ENCODE measurements at regions not wholly inside any gene's neighbourhood (a gene's known extent, or its start where the extent isn't known, plus 50 kb on each side); places are given as distances from the start of the nearest gene placed in this dataset.

DNA sequence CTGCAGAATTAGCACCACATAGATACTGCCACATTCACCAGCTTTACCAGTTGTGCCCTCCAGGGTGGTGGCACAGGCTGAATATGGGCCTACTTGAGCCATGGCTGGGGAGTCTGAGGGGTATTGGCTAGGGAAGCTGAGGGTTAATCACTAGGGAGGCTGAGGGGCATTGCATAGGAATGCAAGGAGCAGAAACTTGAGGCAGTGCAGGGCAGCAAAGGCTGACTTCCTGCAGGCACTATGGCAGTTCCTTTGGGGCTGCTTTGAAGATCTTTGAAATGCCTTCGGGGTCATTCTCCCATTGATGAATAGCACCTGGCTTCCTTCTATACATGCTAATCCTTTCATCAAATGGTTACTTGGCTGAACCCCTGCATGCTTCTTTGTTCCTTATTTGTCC is 171.5 kb downstream of the RCN1 start:
- DNase-seq (ENCODE audit: low read depth in 2 of 3, low spot score in 2 of 3), result no peak

DNA sequence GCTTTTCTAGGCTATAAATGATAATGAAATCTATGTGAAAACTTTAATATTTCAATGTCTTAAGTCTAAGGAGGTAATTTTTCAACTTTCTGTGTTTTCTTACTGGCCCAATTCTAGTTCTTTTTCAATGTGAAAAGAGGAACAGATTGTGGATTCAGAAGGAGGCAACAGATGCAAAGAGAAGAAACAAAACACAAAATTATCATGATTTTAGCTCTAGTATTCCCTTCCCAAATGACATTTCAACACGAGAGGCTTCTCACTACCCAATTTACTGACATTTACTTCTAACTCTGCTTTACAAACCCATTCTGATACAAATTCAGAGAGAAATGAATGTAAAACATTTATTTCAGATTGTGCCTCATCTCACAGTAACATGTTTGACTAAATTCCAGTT is 169.4 kb downstream of the WT1 start:
- DNase-seq (ENCODE audit: low read depth in 2 of 3, low spot score in 2 of 3), result no peak

DNA sequence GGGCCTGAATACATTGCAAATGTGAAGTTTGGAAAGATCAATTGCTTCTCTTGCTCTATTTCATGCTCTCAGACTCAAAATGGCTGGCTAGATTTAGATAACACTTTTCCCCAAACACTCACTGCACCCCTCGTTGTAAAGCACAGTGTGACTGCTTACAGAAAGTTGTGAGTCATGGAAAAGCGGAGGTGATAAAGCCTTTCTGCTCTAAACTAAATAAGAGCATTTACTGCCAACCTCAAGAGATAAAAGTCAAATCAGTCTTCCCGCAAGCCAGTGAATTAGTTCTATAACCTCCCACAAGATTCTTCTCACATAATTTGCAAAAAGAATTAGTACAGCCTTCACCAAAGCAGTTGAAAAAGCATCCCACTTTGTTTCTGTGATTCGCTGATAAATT is 168.7 kb downstream of the WT1 start:
- DNase-seq (ENCODE audit: low read depth in 2 of 3, low spot score in 2 of 3), result no peak

DNA sequence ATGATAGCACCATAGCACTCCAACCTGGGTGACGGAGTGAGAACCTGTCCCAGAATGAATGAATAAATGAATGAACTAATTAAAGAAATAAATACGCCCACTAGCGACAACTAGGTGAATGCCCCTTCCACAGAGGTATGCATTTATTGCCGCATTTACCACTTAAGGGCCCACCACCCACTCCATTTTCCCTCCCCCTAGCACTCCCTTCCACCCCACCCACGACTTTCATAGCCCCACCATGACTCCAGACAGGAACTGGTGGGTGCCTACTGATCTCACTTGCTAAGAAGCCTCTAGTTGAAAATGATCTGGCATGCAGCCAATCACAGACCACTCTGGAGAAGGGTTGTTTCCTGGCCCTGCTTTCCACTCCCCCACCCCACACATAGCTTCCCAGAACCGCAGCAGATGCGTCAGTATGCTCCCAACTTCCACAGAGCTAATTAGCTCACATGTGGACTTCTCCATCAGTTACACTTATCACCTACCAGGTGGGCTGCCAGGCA is 167.6 kb downstream of the WT1 start:
- no peak for DNase-seq (ENCODE audit: low read depth in 2 of 3, low spot score in 2 of 3)

DNA sequence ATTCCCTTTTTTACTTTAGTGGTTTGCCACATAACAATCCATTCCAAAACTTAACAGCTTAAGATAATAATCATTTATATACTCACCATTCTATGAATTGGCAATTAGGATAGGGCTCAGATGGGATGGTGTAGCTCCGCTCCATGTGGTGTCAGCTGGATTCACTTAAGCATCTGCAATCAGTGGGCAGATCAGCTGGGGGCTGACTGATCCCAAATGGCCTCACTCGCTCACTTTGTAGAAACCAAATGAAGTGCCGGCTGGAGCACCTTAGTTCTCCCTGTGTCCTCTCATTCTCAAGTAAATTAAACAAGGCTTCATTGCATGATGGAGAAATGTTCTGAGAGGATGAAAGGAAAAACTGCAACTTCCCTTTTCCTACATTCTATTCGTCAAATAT is 161.4 kb downstream of the WT1 start:
- DNase-seq (ENCODE audit: low read depth in 2 of 3, low spot score in 2 of 3), result no peak

DNA sequence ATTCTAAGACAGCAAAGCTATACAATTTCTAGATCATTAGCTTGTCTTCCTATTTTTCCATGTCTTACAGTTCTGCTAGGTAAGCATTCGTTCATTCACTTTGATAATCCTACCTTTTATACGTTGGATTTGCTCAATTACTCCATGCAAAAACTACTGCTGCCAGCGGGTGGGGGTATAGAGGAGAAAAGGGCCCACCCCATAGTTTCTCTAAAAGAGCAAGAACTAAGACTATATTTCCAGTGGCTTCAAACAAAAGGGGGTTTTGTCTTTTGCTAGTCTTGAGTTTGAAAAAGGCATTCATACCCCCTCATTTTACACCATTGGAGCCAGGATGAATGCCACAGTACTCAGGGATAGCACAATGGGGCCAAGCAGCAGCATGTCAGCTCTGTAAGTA is 155.7 kb downstream of the WT1 start:
- DNase-seq (ENCODE audit: low read depth in 2 of 3, low spot score in 2 of 3), result peak in 1 of 3 donors; percentile 4

DNA sequence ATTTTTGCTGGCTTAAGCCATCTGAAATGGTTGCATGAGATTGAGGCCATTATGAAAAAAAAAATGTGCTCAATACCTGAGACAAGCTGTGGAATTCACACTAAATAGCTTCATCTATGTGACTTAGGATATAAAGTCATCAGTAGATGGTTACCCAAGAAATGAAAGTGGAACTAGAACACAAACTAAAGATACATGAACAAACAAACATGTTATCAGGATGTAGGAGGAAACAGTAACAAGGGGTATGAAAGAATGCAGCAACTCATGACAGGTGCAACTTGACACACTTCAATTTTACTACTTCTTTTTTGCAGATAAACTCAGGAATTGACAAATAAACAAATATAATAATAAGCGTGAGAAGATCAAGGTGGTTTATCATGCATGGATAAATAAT is 155.0 kb downstream of the WT1 start:
- no peak for DNase-seq (ENCODE audit: low read depth in 2 of 3, low spot score in 2 of 3)

DNA sequence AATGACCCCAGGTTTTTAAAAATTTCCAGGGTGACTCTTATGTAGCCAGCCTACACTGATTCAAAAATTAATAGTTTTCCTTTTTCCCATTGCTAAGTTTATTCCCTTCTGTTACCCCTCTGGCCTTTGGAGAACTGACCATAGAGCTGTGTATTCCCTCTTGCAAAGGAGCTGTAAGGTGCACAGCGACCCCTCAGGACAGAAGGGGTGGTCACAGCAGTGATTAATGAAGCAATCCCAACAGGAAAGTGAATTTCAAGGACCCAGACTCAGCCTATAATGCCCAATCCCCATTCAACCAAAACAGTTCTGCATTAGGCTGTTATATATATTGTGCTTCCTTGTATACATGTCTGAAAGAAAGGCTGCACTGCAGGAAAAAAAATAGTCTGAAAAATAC is 147.1 kb downstream of the WT1 start:
- no peak for DNase-seq (ENCODE audit: low read depth in 2 of 3, low spot score in 2 of 3)

DNA sequence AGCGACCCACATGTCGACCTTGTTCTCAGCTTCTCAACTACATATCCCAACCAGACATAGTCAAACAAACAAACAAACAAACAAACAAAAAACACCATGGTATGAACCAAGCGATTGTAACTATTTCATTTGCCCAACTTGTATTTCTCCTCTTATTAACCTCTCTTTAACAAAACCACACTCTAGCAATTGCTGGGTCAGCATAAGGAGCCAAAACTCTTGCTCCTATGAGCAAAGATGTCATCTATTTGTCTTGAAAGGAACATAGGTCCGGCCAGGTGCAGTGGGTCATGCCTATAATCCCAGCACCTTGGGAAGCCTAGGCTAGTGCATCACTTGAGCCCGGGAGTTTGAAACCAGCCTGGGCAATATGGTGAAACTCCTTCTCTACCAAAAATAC is 145.6 kb downstream of the WT1 start:
- no peak for DNase-seq (ENCODE audit: low read depth in 2 of 3, low spot score in 2 of 3)

DNA sequence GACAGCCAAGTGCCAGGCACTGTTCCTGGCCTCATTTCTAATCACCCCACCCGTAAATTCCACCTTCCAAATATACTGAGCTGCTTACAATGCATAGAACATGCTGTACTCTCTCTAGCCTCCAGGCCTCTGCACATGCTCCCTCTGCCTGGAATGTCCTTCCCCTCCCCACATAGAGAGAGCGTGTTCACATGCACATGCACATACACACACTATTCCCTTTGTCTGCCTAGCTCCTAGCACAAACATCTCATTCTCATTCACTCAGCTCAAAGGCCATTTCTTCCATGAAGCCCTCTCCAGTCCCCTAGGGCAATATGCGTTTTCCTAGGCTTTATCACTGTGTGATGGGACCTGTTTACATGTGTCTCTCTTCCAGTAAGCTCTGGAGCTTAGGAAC is 144.6 kb downstream of the WT1 start:
- DNase-seq (ENCODE audit: low read depth in 2 of 3, low spot score in 2 of 3), result no peak

DNA sequence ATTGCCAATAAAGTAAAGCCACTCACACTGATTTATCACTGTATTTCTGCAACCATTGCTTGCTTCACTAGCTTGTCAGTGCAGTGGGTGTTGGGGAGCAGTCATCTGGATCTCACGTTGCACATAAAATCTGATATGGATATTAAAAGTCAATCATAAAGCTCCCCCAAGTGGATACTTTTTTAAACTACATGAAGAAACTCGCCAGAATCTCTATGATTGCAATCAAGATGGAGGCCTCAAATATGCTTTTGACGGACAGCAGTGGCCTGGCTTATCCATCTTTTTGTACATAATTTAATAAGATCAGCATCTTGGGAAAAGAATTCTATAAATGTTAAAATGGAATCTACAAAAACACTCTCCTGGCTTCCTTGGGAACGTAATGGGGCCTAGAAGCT is 137.7 kb downstream of the WT1 start:
- peak in 2 of 3 donors; percentile 22 to 57 for DNase-seq (ENCODE audit: low read depth in 2 of 3, low spot score in 2 of 3)

DNA sequence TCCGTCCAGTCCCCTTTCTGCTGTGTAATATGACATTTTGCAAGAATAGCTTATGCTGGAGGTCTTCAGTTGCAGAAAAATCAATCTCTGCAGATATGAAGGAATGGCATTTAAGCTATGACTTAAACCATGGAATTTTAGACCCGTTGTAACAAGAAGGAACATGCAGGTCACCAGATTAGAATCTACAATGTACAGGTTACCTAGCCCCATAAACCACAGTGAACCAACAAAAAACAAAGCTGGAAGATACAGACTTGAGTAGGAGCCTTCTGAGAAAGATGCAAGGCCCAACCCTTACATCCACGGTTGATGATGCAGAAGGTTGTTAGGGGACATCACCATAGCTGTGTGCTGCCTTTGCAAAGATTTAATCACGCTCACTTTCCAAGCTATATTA is 132.5 kb downstream of the WT1 start:
- no peak for DNase-seq (ENCODE audit: low read depth in 2 of 3, low spot score in 2 of 3)

DNA sequence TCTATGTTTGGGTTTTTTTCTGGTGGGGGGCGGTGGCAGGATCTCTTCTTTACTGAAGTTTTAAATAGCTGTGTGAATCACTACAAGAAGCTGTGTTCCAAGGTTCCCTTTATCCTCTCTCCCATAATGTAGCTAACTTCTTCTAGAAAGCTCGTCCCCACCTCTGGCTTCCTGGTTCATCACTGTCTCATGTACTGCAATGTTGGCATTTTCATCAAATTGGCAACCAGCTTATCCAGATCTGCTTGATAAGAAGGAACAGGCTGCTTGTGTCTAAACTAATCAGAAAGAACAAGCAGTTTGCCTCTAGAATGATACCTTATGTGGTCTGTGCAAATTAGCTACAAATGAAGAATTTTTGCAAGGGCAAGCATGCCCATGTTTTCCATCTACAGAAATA is 130.8 kb downstream of the WT1 start:
- DNase-seq (ENCODE audit: low read depth in 2 of 3, low spot score in 2 of 3), result no peak

DNA sequence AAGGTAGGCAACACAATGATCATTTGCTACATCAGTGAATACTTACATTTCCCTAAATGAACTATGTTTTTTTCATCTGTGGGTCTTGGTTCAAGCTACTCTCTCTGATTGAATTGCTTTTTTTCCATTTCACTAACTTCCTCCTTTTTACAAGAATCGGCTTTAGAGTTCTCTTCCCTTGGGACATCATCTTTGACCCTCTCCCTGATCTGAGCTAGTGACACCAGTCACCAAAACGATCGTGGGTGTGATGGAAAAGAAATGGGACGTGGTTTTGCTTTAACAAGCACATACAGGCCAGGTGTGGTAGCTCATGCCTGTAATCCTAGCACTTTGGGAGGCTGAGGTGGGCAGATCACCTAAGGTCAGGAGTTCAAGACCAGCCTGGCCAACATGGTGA is 129.9 kb downstream of the WT1 start:
- no peak for DNase-seq (ENCODE audit: low read depth in 2 of 3, low spot score in 2 of 3)

DNA sequence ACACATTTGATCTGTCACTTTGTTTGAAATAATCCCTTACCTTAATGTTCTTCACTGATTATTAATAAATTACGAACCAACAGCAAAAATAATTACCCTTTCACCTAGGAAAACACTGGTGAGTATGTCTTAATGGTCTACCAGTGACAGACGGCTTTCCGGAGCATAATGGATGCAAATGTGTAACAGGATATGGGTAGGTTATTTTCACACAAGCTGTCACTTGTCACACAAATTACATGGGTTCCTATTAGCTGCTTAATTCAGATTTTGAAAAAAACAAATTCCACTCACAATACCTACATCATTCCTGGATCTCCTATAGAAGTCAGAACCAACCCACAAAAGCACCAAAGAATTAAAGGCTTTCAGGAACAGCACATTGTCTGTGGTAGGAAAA is 127.9 kb downstream of the WT1 start:
- DNase-seq (ENCODE audit: low read depth in 2 of 3, low spot score in 2 of 3), result no peak

DNA sequence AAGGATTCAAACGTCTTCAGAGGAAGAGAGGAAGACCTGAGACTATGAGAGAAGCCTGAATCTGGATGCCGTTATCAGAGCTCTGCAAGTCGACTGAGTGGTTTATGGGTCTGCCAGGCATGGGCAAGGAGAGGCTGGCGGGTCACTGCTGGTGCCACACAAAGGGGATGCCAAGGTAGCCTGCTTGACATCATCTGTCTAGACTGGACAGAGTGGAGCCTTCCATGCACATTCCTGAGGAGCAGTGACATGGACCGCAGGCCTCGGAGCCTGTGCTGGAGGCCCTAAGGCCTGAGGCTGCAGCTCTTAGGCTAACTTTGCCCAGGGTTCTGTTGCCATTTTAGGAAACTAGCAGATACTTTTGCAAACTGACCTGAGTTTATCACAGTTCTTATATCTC is 127.4 kb downstream of the WT1 start:
- DNase-seq (ENCODE audit: low read depth in 2 of 3, low spot score in 2 of 3), result no peak

DNA sequence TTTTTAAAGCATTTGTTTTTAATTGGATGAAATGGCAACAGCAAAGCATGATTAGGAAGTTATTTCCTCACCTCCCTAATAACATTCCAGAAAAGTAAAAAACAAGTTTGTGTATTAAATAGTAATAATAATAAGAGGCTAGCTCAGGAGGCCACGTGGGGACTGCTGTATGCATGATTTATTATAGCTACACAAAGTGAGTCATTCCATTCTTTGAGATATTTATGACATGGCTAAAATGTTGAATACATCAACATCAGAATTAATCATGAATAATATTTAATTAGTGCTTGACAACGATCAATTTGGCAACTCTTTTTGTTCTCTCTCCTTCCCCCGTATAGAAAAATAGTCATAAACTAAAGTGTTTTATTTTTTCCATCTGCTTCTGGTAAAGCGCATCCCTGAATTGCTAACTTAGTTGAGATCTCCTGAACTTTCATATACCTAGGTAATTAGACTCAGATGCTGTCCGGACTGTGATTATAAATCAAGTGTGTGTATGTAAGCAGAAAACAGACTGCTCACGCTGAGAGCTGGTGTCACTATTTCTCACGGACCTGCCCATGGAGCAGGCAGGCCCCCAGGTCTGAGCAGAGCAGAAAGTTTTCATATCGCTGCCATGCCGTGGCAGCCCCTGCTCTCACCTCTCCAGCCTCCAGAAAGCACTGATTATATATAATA is 125.7 kb downstream of the WT1 start:
- DNase-seq (ENCODE audit: low read depth in 2 of 3, low spot score in 2 of 3), result no peak

DNA sequence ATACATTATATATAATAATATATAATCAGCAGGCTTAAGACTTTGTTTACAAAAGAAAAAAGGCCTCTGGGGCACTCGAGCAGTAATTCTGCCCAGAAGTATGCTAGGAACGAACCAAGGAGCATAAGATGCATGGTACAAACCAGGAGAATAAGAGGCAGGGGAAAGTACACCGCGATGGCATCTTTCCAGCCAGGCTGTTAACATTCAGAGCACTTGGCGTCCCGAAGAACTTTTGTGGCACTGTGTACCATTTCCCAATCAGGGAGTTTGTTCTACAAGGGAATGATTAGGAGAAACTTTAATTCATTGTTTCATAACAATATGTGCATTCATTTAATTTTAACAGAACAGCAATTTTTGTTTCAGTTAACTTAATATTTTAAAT is 125.1 kb downstream of the WT1 start:
- no peak for DNase-seq (ENCODE audit: low read depth in 2 of 3, low spot score in 2 of 3)

DNA sequence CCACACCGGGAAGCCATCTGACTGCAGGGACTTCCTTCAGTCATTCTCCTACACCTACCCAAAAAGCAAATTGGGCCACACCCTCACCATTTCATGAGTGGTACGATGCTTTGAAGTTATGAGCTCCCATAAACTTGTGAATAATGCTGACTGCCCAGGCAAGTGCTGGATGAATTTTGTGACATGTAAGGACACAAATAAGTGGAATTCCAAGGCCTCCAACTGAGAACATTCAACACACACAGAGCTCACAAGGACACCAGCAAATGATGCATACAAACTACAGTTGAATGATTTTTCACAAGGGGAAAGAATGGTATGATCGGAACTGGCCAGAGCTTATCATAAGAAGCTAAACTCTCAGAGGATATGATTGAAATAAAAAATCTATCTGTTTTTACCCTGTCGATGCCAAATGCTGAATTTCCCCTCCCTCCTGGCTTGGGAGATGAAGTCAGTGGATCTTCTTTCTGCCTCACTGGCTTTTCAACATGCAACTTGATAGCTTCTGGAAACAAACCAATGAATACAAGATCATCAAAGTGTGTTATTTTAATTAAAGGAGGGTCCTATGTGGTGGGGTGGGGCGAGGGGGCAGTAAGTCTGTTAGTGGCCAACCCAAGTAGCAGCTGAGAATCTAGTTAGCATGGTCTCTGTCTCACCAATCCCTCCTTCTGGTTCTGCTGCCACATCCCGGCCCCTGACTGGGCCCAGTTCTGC is 123.8 kb downstream of the WT1 start:
- no peak for DNase-seq (ENCODE audit: low read depth in 2 of 3, low spot score in 2 of 3)

DNA sequence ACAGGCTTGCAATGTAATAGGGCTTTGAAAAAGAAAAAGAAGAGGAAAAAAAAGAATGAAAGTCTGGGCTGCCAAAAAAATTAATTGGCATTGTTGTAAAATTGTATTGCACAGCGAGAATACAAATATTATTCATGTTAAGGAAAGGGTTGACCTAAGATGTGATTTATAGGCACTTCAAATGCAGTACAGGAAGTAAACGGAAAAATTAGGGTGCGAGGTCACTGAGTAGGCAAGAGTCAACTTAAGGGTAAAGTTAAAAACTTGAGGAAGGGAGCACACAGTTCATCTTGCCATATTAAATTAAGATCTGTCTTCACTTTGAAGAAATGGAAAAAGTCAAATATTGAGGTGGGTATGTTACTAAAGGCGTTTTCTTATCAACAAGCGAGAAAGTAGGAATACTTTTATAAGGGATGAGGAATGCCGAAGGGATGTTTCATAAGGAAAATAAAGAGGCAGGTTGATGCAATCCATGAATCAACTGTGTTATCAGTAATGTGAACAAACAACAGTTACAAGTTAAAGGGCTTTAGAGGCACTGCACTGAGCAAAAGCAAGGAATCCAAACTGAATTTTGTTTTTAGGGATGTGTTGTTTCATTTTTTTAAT is 123.0 kb downstream of the WT1 start:
- DNase-seq (ENCODE audit: low read depth in 2 of 3, low spot score in 2 of 3), result no peak

DNA sequence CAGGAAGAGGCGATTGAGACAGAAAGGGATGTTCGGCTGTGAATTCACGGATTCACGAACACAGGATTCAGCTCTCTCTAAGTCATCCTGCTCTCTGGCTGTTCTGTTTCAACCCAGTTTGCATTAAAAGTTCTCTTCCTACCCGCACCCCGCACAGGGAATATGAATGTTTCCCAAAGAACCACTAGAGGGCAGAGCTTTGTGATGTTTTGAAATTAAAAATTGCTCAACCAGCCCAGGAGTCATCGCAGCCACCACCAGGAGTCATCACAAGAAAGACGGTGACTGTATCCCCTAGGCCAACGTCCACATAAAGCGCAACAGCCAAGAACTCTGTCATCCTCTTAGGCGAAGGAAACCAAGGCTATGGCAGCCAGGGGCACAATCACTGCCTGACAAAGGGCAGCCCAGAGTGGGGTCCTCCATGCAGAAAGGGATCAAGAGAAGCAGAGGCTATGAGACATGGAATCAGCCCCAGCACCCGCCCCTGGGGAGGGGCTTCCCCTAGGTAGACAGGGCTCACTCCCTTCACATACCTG is 122.4 kb downstream of the WT1 start:
- peak in 2 of 3 donors; percentile 72 to 82 for DNase-seq (ENCODE audit: low read depth in 2 of 3, low spot score in 2 of 3)

DNA sequence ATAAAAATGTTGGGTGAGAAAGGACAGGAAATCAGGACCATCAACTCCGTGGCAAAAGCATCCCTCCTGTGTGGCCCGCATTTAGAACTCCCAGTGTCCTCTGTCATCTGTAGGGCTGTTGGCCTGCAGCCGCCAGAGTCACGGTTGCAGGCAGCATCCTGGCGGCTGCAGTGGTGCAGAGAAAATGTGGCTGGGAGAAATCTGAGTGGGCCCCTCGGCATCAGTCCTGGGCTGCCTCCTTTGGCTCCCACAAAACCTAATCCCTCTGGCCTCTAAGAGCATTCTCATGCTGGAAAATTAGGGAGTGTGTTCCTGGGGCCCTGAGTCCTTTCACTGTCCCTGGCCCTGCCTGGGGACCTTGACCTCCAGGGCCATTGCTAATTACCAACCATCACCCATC is 121.9 kb downstream of the WT1 start:
- no peak for DNase-seq (ENCODE audit: low read depth in 2 of 3, low spot score in 2 of 3)
